Activated CD4-positive, CD25-positive, alpha-beta regulatory T cell (primary cell): ENCODE measurements at regions not wholly inside any gene's neighbourhood (a gene's known extent, or its start where the extent isn't known, plus 50 kb on each side); places are given as distances from the start of the nearest gene placed in this dataset.
"Not testable (repeated sequence)": the region's sequence is repeated elsewhere in the genome, so short reads cannot be mapped to it uniquely, and the experiment has no call there.

Source experiments
- DNase-seq, 4 experiments: peaks; one replicate each; lab custom pipeline; 2025; lab: John Stamatoyannopoulos, UW

GRCh38 chr2:212777020-212777491 lies 238.5 kb upstream of the ERBB4 start:
- no peak for DNase-seq

GRCh38 chr2:212773808-212774339 lies 235.3 kb upstream of the ERBB4 start:
- no peak for DNase-seq

GRCh38 chr2:212770240-212770639 lies 231.6 kb upstream of the ERBB4 start:
- no peak for DNase-seq

GRCh38 chr2:212766921-212767320 lies 228.3 kb upstream of the ERBB4 start:
- DNase-seq = no peak

- DNase-seq = no peak
Measured at GRCh38 chr2:212752730-212753351, 214.2 kb upstream of the ERBB4 start.

GRCh38 chr2:212745359-212745758 lies 206.8 kb upstream of the ERBB4 start:
- no peak for DNase-seq

GRCh38 chr2:212737392-212738172 lies 199.0 kb upstream of the ERBB4 start:
- no peak for DNase-seq

GRCh38 chr2:212736385-212736726 lies 197.8 kb upstream of the ERBB4 start:
- no peak for DNase-seq

- DNase-seq = no peak
Measured at GRCh38 chr2:212733273-212733672, 194.7 kb upstream of the ERBB4 start.

- DNase-seq = no peak
Measured at GRCh38 chr2:212732860-212733259, 194.3 kb upstream of the ERBB4 start.

- no peak for DNase-seq
Measured at GRCh38 chr2:212730994-212731393, 192.4 kb upstream of the ERBB4 start.

- DNase-seq = no peak
Measured at GRCh38 chr2:212728717-212729116, 190.1 kb upstream of the ERBB4 start.

- DNase-seq = no peak
Measured at GRCh38 chr2:212727751-212728150, 189.1 kb upstream of the ERBB4 start.

GRCh38 chr2:212726403-212726802 lies 187.8 kb upstream of the ERBB4 start:
- DNase-seq = no peak

GRCh38 chr2:212725180-212725579 lies 186.6 kb upstream of the ERBB4 start:
- no peak for DNase-seq

GRCh38 chr2:212723226-212723625 lies 184.6 kb upstream of the ERBB4 start:
- DNase-seq = no peak

GRCh38 chr2:212722046-212722445 lies 183.4 kb upstream of the ERBB4 start:
- no peak for DNase-seq

- DNase-seq = no peak
Measured at GRCh38 chr2:212721026-212721451, 182.4 kb upstream of the ERBB4 start.

- DNase-seq = not testable (repeated sequence)
Measured at GRCh38 chr2:212715411-212715810, 176.8 kb upstream of the ERBB4 start.

GRCh38 chr2:212713681-212714080 lies 175.1 kb upstream of the ERBB4 start:
- DNase-seq = no peak

- DNase-seq = no peak
Measured at GRCh38 chr2:212712991-212713390, 174.4 kb upstream of the ERBB4 start.

- DNase-seq = no peak
Measured at GRCh38 chr2:212712466-212712865, 173.9 kb upstream of the ERBB4 start.

GRCh38 chr2:212711856-212712255 lies 173.3 kb upstream of the ERBB4 start:
- DNase-seq = no peak
